ENCODE measurements at regions not wholly inside any gene's neighbourhood (a gene's known extent, or its start where the extent isn't known, plus 50 kb on each side); places are given as distances from the start of the nearest gene placed in this dataset.
"Not testable (repeated sequence)": the region's sequence is repeated elsewhere in the genome, so short reads cannot be mapped to it uniquely, and the experiment has no call there.

- CTCF ChIA-PET (ENCODE audit: low intra/inter-chr PET ratio, low total read pairs); H4K20me1 ChIP-seq (ENCODE audit: insufficient read depth, low read length); BruUV-seq (replicated peaks); H2AFZ ChIP-seq (ENCODE audit: low read length); H3K4me1 ChIP-seq (ENCODE audit: insufficient read depth, low read length); H3K9ac ChIP-seq (ENCODE audit: insufficient read depth, low read depth, low read length); FAIRE-seq; H3K4me2 ChIP-seq (ENCODE audit: low read depth, low read length); POLR2A ChIA-PET; H3K27ac ChIP-seq (ENCODE audit: extremely low read length, insufficient read depth, low read length); H3K9me3 ChIP-seq (ENCODE audit: low read length); H3K36me3 ChIP-seq (replicated peaks in 1 of 2; ENCODE audit: control insufficient read depth in 1 of 2, insufficient read depth in 2 of 2, low read length in 2 of 2); H3K79me2 ChIP-seq (ENCODE audit: insufficient read depth, low read length); H3K4me3 ChIP-seq (replicated peaks in 1 of 3; ENCODE audit: insufficient read depth in 1 of 3, low read depth in 2 of 3, low read length in 3 of 3); H3K27me3 ChIP-seq (ENCODE audit: control insufficient read depth in 1 of 2, insufficient read depth in 2 of 2, low read length in 2 of 2); in situ Hi-C loops (cut with HindIII; ENCODE audit: extremely low pct_ligation_motif_present, low pct_unique_long_range_greater_than_20kb); intact Hi-C loops (cut with micrococcal nuclease; ENCODE audit: unreplicated experiment); DNase-seq (ENCODE audit: low spot score): not testable (repeated sequence)
- WGBS (ENCODE audit: low lambda C conversion rate), result no CpG with 5 or more reads among the region's 6 CpGs
- peak; percentile 99 for ATAC-seq
Observed at GRCh38 chr9:62116951-62117640, 927.3 kb downstream of the SPATA31A7 start.

DNA sequence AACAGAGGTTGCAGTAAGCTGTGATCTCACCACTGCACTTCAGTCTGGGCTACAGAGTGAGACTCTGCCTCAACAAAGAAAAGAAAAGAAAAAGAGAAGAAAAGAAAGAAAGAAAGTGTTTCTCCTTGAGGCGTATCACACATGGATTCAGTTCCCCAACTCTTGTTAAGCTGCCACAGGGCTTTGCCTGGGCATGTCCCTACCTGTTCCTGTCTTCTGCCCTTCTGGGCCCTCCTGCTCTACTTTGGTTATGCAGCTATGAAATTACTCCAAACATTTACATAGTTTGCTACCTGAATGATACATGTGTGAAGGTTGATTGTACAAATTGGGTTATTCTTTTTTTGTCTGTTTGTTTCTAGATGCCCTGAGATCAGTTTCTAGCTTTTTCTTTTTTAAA, 929.8 kb downstream of the SPATA31A7 start:
- POLR2A ChIA-PET; DNase-seq (ENCODE audit: low spot score); H3K9me3 ChIP-seq (ENCODE audit: low read length); H3K9ac ChIP-seq (ENCODE audit: insufficient read depth, low read depth, low read length); H3K4me3 ChIP-seq (replicated peaks in 1 of 3; ENCODE audit: insufficient read depth in 1 of 3, low read depth in 2 of 3, low read length in 3 of 3); intact Hi-C loops (cut with micrococcal nuclease; ENCODE audit: unreplicated experiment); BruUV-seq (replicated peaks); H4K20me1 ChIP-seq (ENCODE audit: insufficient read depth, low read length); H3K36me3 ChIP-seq (replicated peaks in 1 of 2; ENCODE audit: control insufficient read depth in 1 of 2, insufficient read depth in 2 of 2, low read length in 2 of 2); CTCF ChIA-PET (ENCODE audit: low intra/inter-chr PET ratio, low total read pairs); FAIRE-seq; H3K4me2 ChIP-seq (ENCODE audit: low read depth, low read length); H3K4me1 ChIP-seq (ENCODE audit: insufficient read depth, low read length); H3K27ac ChIP-seq (ENCODE audit: extremely low read length, insufficient read depth, low read length); H3K79me2 ChIP-seq (ENCODE audit: insufficient read depth, low read length); in situ Hi-C loops (cut with HindIII; ENCODE audit: extremely low pct_ligation_motif_present, low pct_unique_long_range_greater_than_20kb); ATAC-seq; H3K27me3 ChIP-seq (ENCODE audit: control insufficient read depth in 1 of 2, insufficient read depth in 2 of 2, low read length in 2 of 2); H2AFZ ChIP-seq (ENCODE audit: low read length): not testable (repeated sequence)
- no CpG with 5 or more reads among the region's 1 CpG for WGBS (ENCODE audit: low lambda C conversion rate)

- ATAC-seq, result peak; percentile 79
- H3K4me1 ChIP-seq (ENCODE audit: insufficient read depth, low read length); in situ Hi-C loops (cut with HindIII; ENCODE audit: extremely low pct_ligation_motif_present, low pct_unique_long_range_greater_than_20kb); CTCF ChIA-PET (ENCODE audit: low intra/inter-chr PET ratio, low total read pairs); DNase-seq (ENCODE audit: low spot score); H4K20me1 ChIP-seq (ENCODE audit: insufficient read depth, low read length); H2AFZ ChIP-seq (ENCODE audit: low read length); H3K36me3 ChIP-seq (replicated peaks in 1 of 2; ENCODE audit: control insufficient read depth in 1 of 2, insufficient read depth in 2 of 2, low read length in 2 of 2); intact Hi-C loops (cut with micrococcal nuclease; ENCODE audit: unreplicated experiment); H3K9ac ChIP-seq (ENCODE audit: insufficient read depth, low read depth, low read length); H3K27ac ChIP-seq (ENCODE audit: extremely low read length, insufficient read depth, low read length); FAIRE-seq; BruUV-seq (replicated peaks); H3K79me2 ChIP-seq (ENCODE audit: insufficient read depth, low read length); H3K27me3 ChIP-seq (ENCODE audit: control insufficient read depth in 1 of 2, insufficient read depth in 2 of 2, low read length in 2 of 2); POLR2A ChIA-PET; H3K4me3 ChIP-seq (replicated peaks in 1 of 3; ENCODE audit: insufficient read depth in 1 of 3, low read depth in 2 of 3, low read length in 3 of 3); H3K4me2 ChIP-seq (ENCODE audit: low read depth, low read length); H3K9me3 ChIP-seq (ENCODE audit: low read length): not testable (repeated sequence)
- WGBS (ENCODE audit: low lambda C conversion rate), result no CpG with 5 or more reads among the region's 25 CpGs
Observed at GRCh38 chr9:62125631-62126611, 936.1 kb downstream of the SPATA31A7 start.

DNA sequence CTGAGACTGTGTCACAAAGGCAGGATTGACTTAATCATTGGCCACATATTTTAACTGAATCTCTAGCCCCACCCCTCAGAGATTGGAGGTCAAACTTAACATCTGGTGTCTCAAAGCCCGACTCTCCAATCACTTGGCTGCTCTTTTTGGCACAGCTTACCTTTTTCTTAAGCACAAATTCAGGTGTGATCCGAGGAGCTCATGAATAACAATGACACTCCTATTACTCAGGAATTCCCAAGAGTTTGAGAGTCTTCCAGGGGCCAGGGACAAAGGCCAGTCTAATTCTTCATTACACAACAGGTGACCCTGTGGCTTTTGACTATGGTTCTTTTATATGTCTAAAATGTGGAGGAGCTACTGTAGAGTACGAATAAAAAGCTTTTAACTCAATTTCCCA, 945.2 kb downstream of the SPATA31A7 start:
- intact Hi-C loops (cut with micrococcal nuclease; ENCODE audit: unreplicated experiment); H3K9ac ChIP-seq (ENCODE audit: insufficient read depth, low read depth, low read length); POLR2A ChIA-PET; H3K4me3 ChIP-seq (replicated peaks in 1 of 3; ENCODE audit: insufficient read depth in 1 of 3, low read depth in 2 of 3, low read length in 3 of 3); H3K27ac ChIP-seq (ENCODE audit: extremely low read length, insufficient read depth, low read length); DNase-seq (ENCODE audit: low spot score); H4K20me1 ChIP-seq (ENCODE audit: insufficient read depth, low read length); BruUV-seq (replicated peaks); FAIRE-seq; CTCF ChIA-PET (ENCODE audit: low intra/inter-chr PET ratio, low total read pairs); H3K9me3 ChIP-seq (ENCODE audit: low read length); H3K4me2 ChIP-seq (ENCODE audit: low read depth, low read length); H2AFZ ChIP-seq (ENCODE audit: low read length); H3K27me3 ChIP-seq (ENCODE audit: control insufficient read depth in 1 of 2, insufficient read depth in 2 of 2, low read length in 2 of 2); ATAC-seq; H3K79me2 ChIP-seq (ENCODE audit: insufficient read depth, low read length); H3K4me1 ChIP-seq (ENCODE audit: insufficient read depth, low read length); in situ Hi-C loops (cut with HindIII; ENCODE audit: extremely low pct_ligation_motif_present, low pct_unique_long_range_greater_than_20kb); H3K36me3 ChIP-seq (replicated peaks in 1 of 2; ENCODE audit: control insufficient read depth in 1 of 2, insufficient read depth in 2 of 2, low read length in 2 of 2): not testable (repeated sequence)
- no CpG with 5 or more reads among the region's 3 CpGs for WGBS (ENCODE audit: low lambda C conversion rate)

Data from HepG2 (cell line).